ENCODE measurements at regions not wholly inside any gene's neighbourhood (a gene's known extent, or its start where the extent isn't known, plus 50 kb on each side); places are given as distances from the start of the nearest gene placed in this dataset.

DNA sequence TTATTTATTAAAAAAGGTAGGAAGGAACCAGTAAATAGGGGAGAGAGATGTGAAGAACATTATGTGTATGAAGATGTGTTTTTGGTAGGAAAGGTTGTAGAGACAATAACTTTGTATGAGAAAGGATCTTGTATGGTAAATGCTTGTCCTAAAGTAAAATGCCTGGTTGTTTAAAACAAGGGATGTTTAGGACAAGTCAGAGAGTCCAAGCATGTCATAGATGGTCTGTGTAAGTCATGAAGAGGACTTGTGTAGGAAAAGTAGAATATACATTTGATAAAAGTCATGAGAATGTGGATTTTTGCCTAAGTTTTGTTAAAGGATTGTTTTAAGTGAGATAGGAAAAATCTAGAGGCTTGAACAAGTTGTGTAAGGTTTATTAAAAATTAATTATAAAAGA is 325.1 kb downstream of the CDH26 start:
- DNase-seq (no peak), ATAC-seq (no peak)
- Histone ChIP-seq H3K27ac (ENCODE audit: low read length) (no peak overlapping the region), H3K4me3 (ENCODE audit: low read length) (no peak overlapping the region), H3K27me3 (ENCODE audit: control insufficient read depth, insufficient read depth) (no peaks in the 10 kb centered on the region), H3K4me1 (ENCODE audit: control insufficient read depth, insufficient read depth, low read length) (no peaks in the 10 kb centered on the region), H3K9me3 (ENCODE audit: control insufficient read depth, low read length) (no peaks in the 10 kb centered on the region)
- intact Hi-C loops (cut with DNase I): no loop called here

GRCh38 chr20:60286764-60287163 is 328.5 kb downstream of the CDH26 start:
- WGBS: 77% methylated on average over 3 of the region's 3 CpGs
- DNase-seq (no peak), ATAC-seq (no peak)
- intact Hi-C loops (cut with DNase I): no loop called here
- Histone ChIP-seq H3K27me3 (ENCODE audit: control insufficient read depth, insufficient read depth) (no peaks in the 10 kb centered on the region), H3K27ac (ENCODE audit: low read length) (no peak overlapping the region), H3K4me3 (ENCODE audit: low read length) (no peak overlapping the region), H3K4me1 (ENCODE audit: control insufficient read depth, insufficient read depth, low read length) (no peaks in the 10 kb centered on the region), H3K9me3 (ENCODE audit: control insufficient read depth, low read length) (peaks cover 3% of the 10 kb centered on the region)

- ATAC-seq (no peak), DNase-seq (no peak)
- intact Hi-C loops (cut with DNase I): no loop called here
- H3K9me3 ChIP-seq (ENCODE audit: control insufficient read depth, low read length): peaks cover 3% of the 10 kb centered on the region
- no peak overlapping the region for H3K27ac ChIP-seq (ENCODE audit: low read length)
- no peak overlapping the region for H3K4me3 ChIP-seq (ENCODE audit: low read length)
- no peaks in the 10 kb centered on the region for H3K4me1 ChIP-seq (ENCODE audit: control insufficient read depth, insufficient read depth, low read length)
- no peaks in the 10 kb centered on the region for H3K27me3 ChIP-seq (ENCODE audit: control insufficient read depth, insufficient read depth)
- WGBS: 94% methylated on average over 2 of the region's 2 CpGs
Measured at GRCh38 chr20:60288945-60289344, 330.7 kb downstream of the CDH26 start.

- WGBS: 71% methylated on average over 5 of the region's 5 CpGs
- DNase-seq (no peak), ATAC-seq (no peak)
- H3K9me3 ChIP-seq (ENCODE audit: control insufficient read depth, low read length): peaks cover 3% of the 10 kb centered on the region
- H3K4me1 ChIP-seq (ENCODE audit: control insufficient read depth, insufficient read depth, low read length): no peaks in the 10 kb centered on the region
- no peaks in the 10 kb centered on the region for H3K27me3 ChIP-seq (ENCODE audit: control insufficient read depth, insufficient read depth)
- H3K4me3 ChIP-seq (ENCODE audit: low read length): no peak overlapping the region
- intact Hi-C loops (cut with DNase I): no loop called here
- H3K27ac ChIP-seq (ENCODE audit: low read length): no peak overlapping the region
Measured at GRCh38 chr20:60292001-60292520, 333.8 kb downstream of the CDH26 start.

GRCh38 chr20:60294632-60295031 is 336.4 kb downstream of the CDH26 start:
- no peaks in the 10 kb centered on the region for H3K4me1 ChIP-seq (ENCODE audit: control insufficient read depth, insufficient read depth, low read length)
- no peaks in the 10 kb centered on the region for H3K27me3 ChIP-seq (ENCODE audit: control insufficient read depth, insufficient read depth)
- no peak for ATAC-seq
- peaks cover 2% of the 10 kb centered on the region for H3K9me3 ChIP-seq (ENCODE audit: control insufficient read depth, low read length)
- H3K27ac ChIP-seq (ENCODE audit: low read length): no peak overlapping the region
- DNase-seq: no peak
- WGBS: 65% methylated on average over 8 of the region's 8 CpGs
- intact Hi-C loops (cut with DNase I): no loop called here
- H3K4me3 ChIP-seq (ENCODE audit: low read length): no peak overlapping the region

DNA sequence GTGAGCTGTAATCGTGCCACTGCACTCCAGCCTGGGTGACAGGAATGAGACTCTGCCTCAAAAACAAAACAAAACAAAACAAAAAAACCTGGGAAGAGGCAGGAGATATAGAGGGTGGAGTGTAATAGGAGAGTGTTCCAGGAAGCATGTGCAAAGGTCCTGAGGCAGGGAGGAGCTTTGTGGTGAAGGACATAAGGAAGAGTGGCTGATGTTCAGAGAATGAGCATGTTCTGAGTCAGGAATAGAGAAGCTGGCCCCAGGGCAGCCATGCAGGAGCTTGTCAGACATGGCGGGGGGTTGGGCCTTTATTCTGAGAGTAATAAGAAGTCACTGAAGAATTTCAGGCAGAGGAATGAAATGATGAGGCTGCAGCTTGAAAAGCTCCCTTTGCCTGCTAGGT is 337.0 kb downstream of the CDH26 start:
- intact Hi-C loops (cut with DNase I): no loop called here
- 84% methylated on average over 2 of the region's 2 CpGs for WGBS

GRCh38 chr20:60297649-60298048 is 339.4 kb downstream of the CDH26 start:
- H3K27ac ChIP-seq (ENCODE audit: low read length): no peak overlapping the region
- DNase-seq: no peak
- intact Hi-C loops (cut with DNase I): no loop called here
- H3K4me3 ChIP-seq (ENCODE audit: low read length): no peak overlapping the region
- no peaks in the 10 kb centered on the region for H3K9me3 ChIP-seq (ENCODE audit: control insufficient read depth, low read length)
- WGBS: 67% methylated on average over 9 of the region's 9 CpGs
- H3K27me3 ChIP-seq (ENCODE audit: control insufficient read depth, insufficient read depth): no peaks in the 10 kb centered on the region
- ATAC-seq: no peak
- H3K4me1 ChIP-seq (ENCODE audit: control insufficient read depth, insufficient read depth, low read length): no peaks in the 10 kb centered on the region

More for the DNA sequence above, 337.0 kb downstream of the CDH26 start:
- Histone ChIP-seq H3K27ac (ENCODE audit: low read length) (no peak overlapping the region), H3K9me3 (ENCODE audit: control insufficient read depth, low read length) (no peaks in the 10 kb centered on the region), H3K27me3 (ENCODE audit: control insufficient read depth, insufficient read depth) (no peaks in the 10 kb centered on the region), H3K4me3 (ENCODE audit: low read length) (no peak overlapping the region), H3K4me1 (ENCODE audit: control insufficient read depth, insufficient read depth, low read length) (no peaks in the 10 kb centered on the region)
- ATAC-seq: no peak
- no peak for DNase-seq

- H3K9me3 ChIP-seq (ENCODE audit: control insufficient read depth, low read length): no peaks in the 10 kb centered on the region
- intact Hi-C loops (cut with DNase I): no loop called here
- WGBS: 57% methylated on average over 5 of the region's 5 CpGs
Measured at GRCh38 chr20:60298647-60299046, 340.4 kb downstream of the CDH26 start.

DNA sequence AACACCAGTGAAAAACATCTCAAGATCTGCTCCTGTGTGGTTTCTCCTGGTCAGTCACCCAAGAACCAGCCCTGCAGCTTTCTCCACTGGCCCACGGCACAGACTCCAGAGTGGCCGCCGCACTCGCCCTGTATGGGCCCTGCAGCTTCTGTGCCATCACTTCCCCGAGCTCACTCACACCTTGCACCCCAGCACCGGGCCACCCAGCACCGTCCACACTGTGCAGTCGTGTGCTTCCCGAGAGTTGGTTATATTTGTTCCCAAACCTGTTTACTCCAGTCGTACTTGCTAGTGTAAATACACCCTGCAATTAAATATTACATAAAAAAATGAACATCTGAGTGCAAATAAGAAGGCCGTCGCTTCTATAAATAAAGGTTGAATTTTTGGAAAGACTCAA is 341.7 kb downstream of the CDH26 start:
- intact Hi-C loops (cut with DNase I): no loop called here
- 89% methylated on average over 12 of the region's 12 CpGs for WGBS
- Histone ChIP-seq H3K27ac (ENCODE audit: low read length) (no peak overlapping the region), H3K4me3 (ENCODE audit: low read length) (no peak overlapping the region), H3K4me1 (ENCODE audit: control insufficient read depth, insufficient read depth, low read length) (no peaks in the 10 kb centered on the region), H3K27me3 (ENCODE audit: control insufficient read depth, insufficient read depth) (no peaks in the 10 kb centered on the region), H3K9me3 (ENCODE audit: control insufficient read depth, low read length) (no peaks in the 10 kb centered on the region)
- ATAC-seq (no peak), DNase-seq (no peak)

More at GRCh38 chr20:60298647-60299046, 340.4 kb downstream of the CDH26 start:
- ATAC-seq (no peak), DNase-seq (no peak)
- no peaks in the 10 kb centered on the region for H3K27me3 ChIP-seq (ENCODE audit: control insufficient read depth, insufficient read depth)
- no peak overlapping the region for H3K27ac ChIP-seq (ENCODE audit: low read length)
- H3K4me1 ChIP-seq (ENCODE audit: control insufficient read depth, insufficient read depth, low read length): no peaks in the 10 kb centered on the region
- H3K4me3 ChIP-seq (ENCODE audit: low read length): no peak overlapping the region

- Histone ChIP-seq H3K9me3 (ENCODE audit: control insufficient read depth, low read length) (no peaks in the 10 kb centered on the region), H3K4me1 (ENCODE audit: control insufficient read depth, insufficient read depth, low read length) (no peaks in the 10 kb centered on the region), H3K4me3 (ENCODE audit: low read length) (no peak overlapping the region), H3K27ac (ENCODE audit: low read length) (no peak overlapping the region), H3K27me3 (ENCODE audit: control insufficient read depth, insufficient read depth) (no peaks in the 10 kb centered on the region)
- DNase-seq (no peak), ATAC-seq (no peak)
- WGBS: 67% methylated on average over 3 of the region's 3 CpGs
- intact Hi-C loops (cut with DNase I): no loop called here
Measured at GRCh38 chr20:60300374-60300773, 342.2 kb downstream of the CDH26 start.

DNA sequence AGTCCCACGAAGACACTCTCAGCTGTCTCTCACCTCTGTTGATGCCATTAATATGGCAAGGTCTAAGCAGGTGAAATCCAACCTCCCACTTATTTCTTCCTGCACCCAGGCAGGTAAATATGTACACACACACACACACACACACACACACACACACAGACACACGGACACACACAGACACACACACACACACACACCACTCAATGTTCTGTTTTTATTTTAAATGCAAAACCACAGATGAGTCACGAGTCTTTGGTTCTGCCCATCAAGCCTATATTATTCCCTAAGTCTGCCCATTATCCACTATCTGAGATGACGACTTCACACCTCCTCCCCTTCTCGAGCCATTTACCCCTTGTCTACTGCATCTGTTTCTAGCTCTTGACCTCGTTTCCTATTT is 344.7 kb downstream of the CDH26 start:
- intact Hi-C loops (cut with DNase I): no loop called here
- Histone ChIP-seq H3K9me3 (ENCODE audit: control insufficient read depth, low read length) (no peaks in the 10 kb centered on the region), H3K4me1 (ENCODE audit: control insufficient read depth, insufficient read depth, low read length) (no peaks in the 10 kb centered on the region), H3K4me3 (ENCODE audit: low read length) (no peak overlapping the region), H3K27ac (ENCODE audit: low read length) (no peak overlapping the region), H3K27me3 (ENCODE audit: control insufficient read depth, insufficient read depth) (no peaks in the 10 kb centered on the region)
- DNase-seq: no peak
- WGBS: 56% methylated on average over 6 of the region's 6 CpGs
- ATAC-seq: no peak

- no peaks in the 10 kb centered on the region for H3K4me1 ChIP-seq (ENCODE audit: control insufficient read depth, insufficient read depth, low read length)
- no peak overlapping the region for H3K27ac ChIP-seq (ENCODE audit: low read length)
- ATAC-seq: no peak
- no peak overlapping the region for H3K4me3 ChIP-seq (ENCODE audit: low read length)
- H3K9me3 ChIP-seq (ENCODE audit: control insufficient read depth, low read length): no peaks in the 10 kb centered on the region
- H3K27me3 ChIP-seq (ENCODE audit: control insufficient read depth, insufficient read depth): no peaks in the 10 kb centered on the region
- intact Hi-C loops (cut with DNase I): no loop called here
- DNase-seq: no peak
- WGBS: 86% methylated on average over 7 of the region's 7 CpGs
Measured at GRCh38 chr20:60304026-60304590, 345.9 kb downstream of the CDH26 start.

Measured in right cardiac atrium (tissue), 5 donors.